ENCODE measurements at regions not wholly inside any gene's neighbourhood (a gene's known extent, or its start where the extent isn't known, plus 50 kb on each side); places are given as distances from the start of the nearest gene placed in this dataset.

GRCh38 chr3:111143-112069, 85.2 kb upstream of the CHL1 start:
- TF ChIP-seq CTCF (IDR thresholded peaks at IDR 0.05; ENCODE audit: low read depth, low read length, poor library complexity, severe bottlenecking) (no peak), EZH2phosphoT487 (IDR thresholded peaks at IDR 0.05; ENCODE audit: borderline replicate concordance, low read length) (no peak)
